ENCODE measurements at regions not wholly inside any gene's neighbourhood (a gene's known extent, or its start where the extent isn't known, plus 50 kb on each side); places are given as distances from the start of the nearest gene placed in this dataset.

DNA sequence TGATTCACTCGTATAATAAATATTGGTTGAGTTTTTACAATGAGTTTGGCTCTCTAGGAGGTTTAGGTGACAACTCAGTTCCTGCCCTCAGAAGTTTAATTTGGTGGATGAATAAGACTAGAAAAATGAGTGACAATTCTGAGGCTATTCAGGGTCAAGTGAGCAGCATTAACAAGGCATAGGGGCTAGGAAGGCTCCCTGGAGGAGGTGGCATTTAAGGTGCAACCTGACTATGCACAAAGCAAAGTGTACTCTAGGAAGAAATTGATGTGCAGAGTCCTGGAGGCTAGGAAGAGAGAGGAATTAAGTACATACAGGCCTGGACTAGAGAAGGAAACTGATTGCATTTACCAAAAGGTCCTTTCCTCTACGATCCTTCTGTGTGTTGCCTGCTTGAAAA, 440.3 kb downstream of the MED13L start:
- Mint-ChIP-seq H3K36me3 (ENCODE audit: low read depth) (no peaks in the 10 kb centered on the region), H3K4me1 (ENCODE audit: low read depth) (no peaks in the 10 kb centered on the region), H3K27ac (no peak overlapping the region), H3K9me3 (no peaks in the 10 kb centered on the region), H3K4me3 (no peak overlapping the region), H3K27me3 (ENCODE audit: insufficient read depth) (peaks cover 9% of the 10 kb centered on the region)
- DNase-seq = no peak
- TF ChIP-seq, protein P1, sequence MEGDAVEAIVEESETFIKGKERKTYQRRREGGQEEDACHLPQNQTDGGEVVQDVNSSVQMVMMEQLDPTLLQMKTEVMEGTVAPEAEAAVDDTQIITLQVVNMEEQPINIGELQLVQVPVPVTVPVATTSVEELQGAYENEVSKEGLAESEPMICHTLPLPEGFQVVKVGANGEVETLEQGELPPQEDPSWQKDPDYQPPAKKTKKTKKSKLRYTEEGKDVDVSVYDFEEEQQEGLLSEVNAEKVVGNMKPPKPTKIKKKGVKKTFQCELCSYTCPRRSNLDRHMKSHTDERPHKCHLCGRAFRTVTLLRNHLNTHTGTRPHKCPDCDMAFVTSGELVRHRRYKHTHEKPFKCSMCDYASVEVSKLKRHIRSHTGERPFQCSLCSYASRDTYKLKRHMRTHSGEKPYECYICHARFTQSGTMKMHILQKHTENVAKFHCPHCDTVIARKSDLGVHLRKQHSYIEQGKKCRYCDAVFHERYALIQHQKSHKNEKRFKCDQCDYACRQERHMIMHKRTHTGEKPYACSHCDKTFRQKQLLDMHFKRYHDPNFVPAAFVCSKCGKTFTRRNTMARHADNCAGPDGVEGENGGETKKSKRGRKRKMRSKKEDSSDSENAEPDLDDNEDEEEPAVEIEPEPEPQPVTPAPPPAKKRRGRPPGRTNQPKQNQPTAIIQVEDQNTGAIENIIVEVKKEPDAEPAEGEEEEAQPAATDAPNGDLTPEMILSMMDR (IDR thresholded peaks at IDR 0.05) = no peak

DNA sequence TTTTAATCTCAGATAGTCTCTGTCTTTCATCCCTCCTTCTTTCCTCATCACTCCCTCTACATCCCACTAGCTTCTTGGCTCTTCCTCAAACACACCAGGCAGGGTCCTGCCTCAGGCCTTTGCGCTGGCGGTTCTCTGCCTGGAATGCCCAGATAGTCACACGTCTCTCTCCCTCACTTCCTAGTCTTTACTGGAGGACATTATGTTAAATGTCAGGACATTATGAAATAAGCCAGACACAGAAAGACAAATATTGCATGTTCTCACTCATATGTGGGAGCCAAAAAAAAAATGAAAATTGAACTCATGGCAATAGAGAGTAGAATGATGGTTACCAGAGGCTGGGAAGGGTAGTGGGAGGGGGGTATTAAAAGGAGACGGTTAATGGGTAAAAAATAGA, 442.0 kb downstream of the MED13L start:
- Mint-ChIP-seq H3K4me1 (ENCODE audit: low read depth) (no peaks in the 10 kb centered on the region), H3K36me3 (ENCODE audit: low read depth) (no peaks in the 10 kb centered on the region)

DNA sequence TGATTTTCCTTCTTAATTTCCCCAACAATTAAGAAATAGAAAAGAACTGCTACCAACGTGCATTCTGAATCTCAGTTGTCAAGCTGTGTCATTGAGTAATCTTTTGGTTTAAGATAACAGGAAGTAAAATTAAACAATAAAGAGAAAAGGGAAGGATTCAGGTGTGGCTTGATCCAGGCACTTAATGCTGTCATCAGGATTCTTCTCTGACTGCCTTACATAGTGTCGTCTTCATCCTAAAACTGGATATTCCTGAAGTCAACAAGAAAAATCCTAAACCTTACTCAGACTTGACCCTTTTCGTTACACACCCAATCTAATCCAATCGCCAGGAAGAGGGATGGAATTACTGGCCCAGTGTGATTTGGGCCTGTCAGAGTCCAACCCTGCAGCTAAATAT, 443.8 kb downstream of the MED13L start:
- TF ChIP-seq, protein P1 (IDR thresholded peaks at IDR 0.05) = no peak
- Mint-ChIP-seq H3K27ac (no peak overlapping the region), H3K36me3 (ENCODE audit: low read depth) (no peaks in the 10 kb centered on the region), H3K9me3 (no peaks in the 10 kb centered on the region), H3K4me3 (no peak overlapping the region), H3K27me3 (ENCODE audit: insufficient read depth) (peaks cover 9% of the 10 kb centered on the region; the same call in 1 of the 2 replicates), H3K4me1 (ENCODE audit: low read depth) (no peaks in the 10 kb centered on the region)
- DNase-seq = no peak

More for the DNA sequence above, 442.0 kb downstream of the MED13L start:
- DNase-seq = no peak
- Mint-ChIP-seq H3K27me3 (ENCODE audit: insufficient read depth) (peaks cover 9% of the 10 kb centered on the region; the same call in 1 of the 2 replicates), H3K9me3 (no peaks in the 10 kb centered on the region), H3K4me3 (no peak overlapping the region), H3K27ac (no peak overlapping the region)
- TF ChIP-seq, protein P1 (IDR thresholded peaks at IDR 0.05) = no peak

DNA sequence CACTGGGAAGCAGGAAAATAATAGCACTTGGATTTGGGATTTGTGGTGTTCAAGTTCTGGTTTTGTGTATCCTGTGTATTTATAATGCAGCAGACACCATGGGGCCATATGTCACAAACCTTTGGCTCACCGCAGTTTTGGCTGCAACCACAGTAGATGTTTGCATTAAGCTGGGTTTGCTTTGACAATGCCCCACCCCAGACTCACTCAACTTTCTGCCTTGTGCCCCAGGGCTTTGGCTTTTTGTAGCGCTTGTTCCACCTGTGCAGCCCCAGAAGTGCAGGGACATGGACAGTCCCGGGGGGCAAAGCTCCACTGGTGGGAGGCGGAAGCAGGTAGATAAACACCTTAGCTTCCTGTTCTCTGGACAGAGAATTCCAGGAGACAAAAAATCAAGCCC, 446.9 kb downstream of the MED13L start:
- Mint-ChIP-seq H3K4me1 (ENCODE audit: low read depth) (no peaks in the 10 kb centered on the region), H3K36me3 (ENCODE audit: low read depth) (no peaks in the 10 kb centered on the region), H3K27me3 (ENCODE audit: insufficient read depth) (peaks cover 17% of the 10 kb centered on the region), H3K4me3 (no peak overlapping the region), H3K9me3 (no peaks in the 10 kb centered on the region), H3K27ac (no peak overlapping the region)
- DNase-seq = no peak
- TF ChIP-seq, protein P1 (IDR thresholded peaks at IDR 0.05) = no peak

DNA sequence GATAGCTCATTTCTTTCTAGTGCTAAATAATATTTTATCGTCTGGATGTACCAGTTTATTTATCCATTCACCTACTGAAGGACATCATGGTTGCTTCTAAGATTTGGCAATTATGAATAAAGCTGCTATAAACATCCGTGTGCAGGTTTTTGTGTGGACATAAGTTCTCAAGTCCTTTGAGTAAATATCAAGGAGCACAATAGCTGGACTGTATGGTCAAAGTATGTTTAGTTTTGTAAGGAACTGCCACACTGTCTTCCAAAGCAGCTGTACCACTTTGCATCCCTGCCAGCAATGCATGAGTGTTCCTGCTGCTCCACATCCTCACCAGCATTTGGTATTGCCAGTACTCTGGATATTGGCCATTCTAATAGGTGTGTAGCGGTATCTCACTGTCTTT, 447.4 kb downstream of the MED13L start:
- H3K27ac Mint-ChIP-seq = no peak overlapping the region
- H3K27me3 Mint-ChIP-seq (ENCODE audit: insufficient read depth) = peaks cover 17% of the 10 kb centered on the region
- H3K9me3 Mint-ChIP-seq = no peaks in the 10 kb centered on the region; the same call in 1 of the 2 replicates
- TF ChIP-seq, protein P1 (IDR thresholded peaks at IDR 0.05) = no peak
- H3K4me3 Mint-ChIP-seq = no peak overlapping the region
- H3K4me1 Mint-ChIP-seq (ENCODE audit: low read depth) = no peaks in the 10 kb centered on the region
- DNase-seq = no peak
- H3K36me3 Mint-ChIP-seq (ENCODE audit: low read depth) = no peaks in the 10 kb centered on the region

DNA sequence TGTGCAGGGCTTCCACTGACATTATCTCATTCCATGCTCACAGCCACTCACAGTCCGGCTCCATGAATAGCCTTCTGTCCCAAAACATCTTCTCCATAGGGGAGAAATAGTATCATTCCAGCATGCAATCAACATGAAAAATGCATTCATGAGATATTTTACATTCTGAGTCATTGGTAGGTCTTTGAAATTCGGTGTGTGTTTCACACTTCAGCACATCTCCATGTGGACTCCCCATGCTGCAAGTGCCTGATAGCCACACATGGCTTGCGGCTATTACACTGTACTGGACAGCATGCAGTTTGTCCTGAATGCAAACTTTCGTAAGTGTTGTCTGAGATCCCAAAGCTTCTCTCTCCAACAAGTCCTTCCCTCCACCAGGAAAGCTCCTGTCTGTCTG, 449.3 kb downstream of the MED13L start:
- H3K4me3 Mint-ChIP-seq = no peak overlapping the region
- peaks cover 21% of the 10 kb centered on the region for H3K27me3 Mint-ChIP-seq (ENCODE audit: insufficient read depth)
- no peaks in the 10 kb centered on the region for H3K36me3 Mint-ChIP-seq (ENCODE audit: low read depth)
- TF ChIP-seq, protein P1 (IDR thresholded peaks at IDR 0.05) = no peak
- H3K27ac Mint-ChIP-seq = no peak overlapping the region
- no peak for DNase-seq
- H3K9me3 Mint-ChIP-seq = no peaks in the 10 kb centered on the region; the same call in 1 of the 2 replicates
- H3K4me1 Mint-ChIP-seq (ENCODE audit: low read depth) = no peaks in the 10 kb centered on the region
